ENCODE measurements at regions not wholly inside any gene's neighbourhood (a gene's known extent, or its start where the extent isn't known, plus 50 kb on each side); places are given as distances from the start of the nearest gene placed in this dataset.

- DNase-seq (ENCODE audit: low read depth in 2 of 2): no peak
Observed at GRCh38 chr13:99646866-99647595, 145.8 kb downstream of the TM9SF2 start.

DNA sequence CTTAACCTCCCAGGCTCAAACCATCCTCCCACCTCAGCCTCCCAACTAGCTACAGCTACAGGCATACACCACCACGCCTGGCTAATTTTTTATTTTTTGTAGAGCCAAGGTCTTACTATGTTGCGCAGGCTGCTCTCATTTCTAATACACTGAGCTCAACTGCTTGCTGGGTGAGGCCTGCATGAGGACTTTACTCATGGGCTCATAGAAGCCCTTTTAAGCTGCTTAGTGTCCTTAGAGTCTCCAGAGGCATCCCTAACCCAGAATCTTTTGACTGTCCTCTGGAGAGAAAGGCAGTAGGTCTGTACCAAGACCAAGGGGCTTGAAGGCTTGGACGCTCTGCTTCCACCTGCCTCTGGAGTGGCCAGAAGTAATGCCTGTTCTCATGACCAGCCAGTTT is 141.6 kb downstream of the TM9SF2 start:
- DNase-seq (ENCODE audit: low read depth in 2 of 2): no peak

DNA sequence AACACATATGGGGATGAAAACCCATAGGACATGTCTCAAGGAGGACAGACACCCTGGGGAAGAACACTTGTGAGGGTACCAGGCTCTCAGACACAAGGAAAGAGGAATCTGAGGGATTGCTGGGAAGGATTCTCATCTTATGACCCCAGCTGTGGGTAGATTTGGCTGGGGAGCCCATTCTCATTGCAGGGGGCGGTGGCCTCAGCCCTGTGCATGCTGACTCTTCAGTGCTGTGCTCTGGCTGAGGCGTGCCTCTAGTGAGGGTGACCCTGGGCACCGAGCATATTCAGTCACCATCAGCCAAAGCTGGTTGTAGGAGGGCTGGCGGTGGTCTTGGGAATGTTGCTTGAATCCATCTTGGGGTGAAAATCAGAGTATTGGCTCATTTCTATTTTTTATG is 140.7 kb downstream of the TM9SF2 start:
- no peak for DNase-seq (ENCODE audit: low read depth in 2 of 2)

- DNase-seq (ENCODE audit: low read depth in 2 of 2): no peak
Observed at GRCh38 chr13:99640260-99640659, 139.0 kb downstream of the TM9SF2 start.

GRCh38 chr13:99639126-99639525 is 137.9 kb downstream of the TM9SF2 start:
- DNase-seq (ENCODE audit: low read depth in 2 of 2): no peak

- DNase-seq (ENCODE audit: low read depth in 2 of 2): no peak
Observed at GRCh38 chr13:99636728-99637353, 135.6 kb downstream of the TM9SF2 start.

GRCh38 chr13:99636306-99636705 is 135.0 kb downstream of the TM9SF2 start:
- no peak for DNase-seq (ENCODE audit: low read depth in 2 of 2)

DNA sequence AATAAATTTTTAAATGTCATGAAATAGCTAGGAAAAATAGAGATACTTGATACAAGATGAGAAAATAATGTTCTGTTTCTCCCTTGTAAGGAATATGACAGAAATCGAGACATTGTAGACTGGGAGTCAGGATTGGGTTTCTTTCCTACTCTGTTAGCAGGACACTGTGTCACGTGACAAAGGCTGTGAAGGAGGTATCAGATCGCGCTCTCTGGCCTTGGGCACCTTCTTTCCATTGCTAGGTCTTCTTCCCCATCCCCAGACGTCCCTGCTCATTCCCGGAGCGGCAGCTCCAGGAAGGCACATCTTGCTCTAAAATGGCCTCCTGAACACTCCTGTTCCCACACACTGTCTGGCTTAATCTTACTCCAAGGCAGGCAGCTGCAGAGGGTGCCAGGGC is 133.4 kb downstream of the TM9SF2 start:
- no peak for DNase-seq (ENCODE audit: low read depth in 2 of 2)

DNA sequence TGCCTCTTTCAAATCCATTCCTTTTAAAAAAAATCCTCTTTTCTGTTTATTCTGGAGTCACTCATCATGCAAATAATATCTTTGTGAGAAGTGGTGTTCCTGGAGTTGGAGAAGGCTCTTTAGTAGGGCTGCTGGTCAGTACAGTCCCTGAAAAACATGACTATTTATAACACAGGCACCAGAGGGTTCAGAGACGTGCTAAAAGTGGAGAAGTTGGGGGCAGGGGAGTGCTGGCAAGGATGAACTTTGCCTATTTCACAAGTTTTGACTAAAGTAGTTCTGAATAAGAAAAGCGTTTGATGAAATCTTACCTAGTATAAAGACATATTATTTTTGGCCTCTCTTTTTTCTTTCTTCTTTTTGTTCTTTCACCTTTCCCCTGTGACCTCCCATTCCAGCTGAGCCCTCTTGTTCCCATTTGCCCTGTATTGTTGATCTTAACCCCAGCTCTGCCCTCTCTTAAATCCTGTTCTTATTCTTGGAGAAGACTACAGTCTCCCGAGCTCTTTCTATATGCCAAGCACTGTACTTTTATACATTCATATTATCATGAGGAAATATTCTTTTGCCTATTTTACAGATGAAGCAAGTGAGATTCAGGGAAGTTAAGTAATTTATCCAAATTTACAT is 129.1 kb downstream of the TM9SF2 start:
- DNase-seq (ENCODE audit: low read depth in 2 of 2): no peak

DNA sequence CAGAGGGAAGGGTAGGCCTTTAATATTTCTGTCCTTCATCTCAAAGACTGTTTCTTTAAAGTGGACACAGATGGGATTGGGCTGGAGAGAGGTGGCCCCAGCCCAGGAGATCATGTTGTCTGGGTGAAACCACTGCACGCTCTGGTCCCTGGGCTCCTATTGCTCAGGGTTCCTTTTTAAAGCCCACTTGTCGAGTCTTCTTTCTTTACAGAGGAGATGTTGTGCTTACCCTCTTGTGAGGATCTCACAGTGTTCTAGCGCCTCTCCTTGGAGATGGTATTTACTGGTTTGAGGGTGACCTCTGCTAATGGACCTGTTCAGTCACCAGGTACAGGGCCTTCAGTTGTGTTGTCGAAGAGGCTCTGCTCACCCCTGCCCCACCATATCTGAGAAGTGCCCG is 128.4 kb downstream of the TM9SF2 start:
- DNase-seq (ENCODE audit: low read depth in 2 of 2): no peak

GRCh38 chr13:99628442-99628841 is 127.2 kb downstream of the TM9SF2 start:
- no peak for DNase-seq (ENCODE audit: low read depth in 2 of 2)

DNA sequence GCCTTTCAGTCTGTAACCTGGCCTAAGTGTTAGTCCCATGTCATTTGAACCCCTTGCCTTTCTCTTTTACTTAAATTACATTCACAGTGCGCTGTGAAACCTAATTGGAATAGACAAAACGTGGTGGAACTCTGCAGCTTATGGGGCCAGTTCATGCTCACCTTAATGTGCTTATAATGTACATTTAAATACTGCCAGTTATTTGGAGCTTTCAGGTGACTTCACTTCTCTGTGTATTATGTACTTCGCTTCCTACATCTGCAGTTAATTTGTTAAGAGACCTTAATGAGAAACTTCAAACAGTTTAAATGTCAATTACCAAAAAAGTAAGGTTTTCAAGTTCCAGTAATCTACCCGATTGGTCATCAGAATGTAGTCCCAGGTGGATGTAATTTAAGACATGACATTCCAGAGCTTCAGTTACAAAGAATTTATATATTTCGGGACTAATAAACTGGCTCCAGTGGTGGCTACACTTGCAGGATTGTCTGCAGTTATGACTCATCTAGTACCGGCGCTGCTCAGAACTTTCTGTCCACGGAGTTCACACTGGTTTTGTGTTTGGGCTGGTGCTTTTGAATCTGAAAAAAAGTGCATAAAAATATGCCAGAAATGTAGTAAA is 125.3 kb downstream of the TM9SF2 start:
- DNase-seq (ENCODE audit: low read depth in 2 of 2): no peak

DNA sequence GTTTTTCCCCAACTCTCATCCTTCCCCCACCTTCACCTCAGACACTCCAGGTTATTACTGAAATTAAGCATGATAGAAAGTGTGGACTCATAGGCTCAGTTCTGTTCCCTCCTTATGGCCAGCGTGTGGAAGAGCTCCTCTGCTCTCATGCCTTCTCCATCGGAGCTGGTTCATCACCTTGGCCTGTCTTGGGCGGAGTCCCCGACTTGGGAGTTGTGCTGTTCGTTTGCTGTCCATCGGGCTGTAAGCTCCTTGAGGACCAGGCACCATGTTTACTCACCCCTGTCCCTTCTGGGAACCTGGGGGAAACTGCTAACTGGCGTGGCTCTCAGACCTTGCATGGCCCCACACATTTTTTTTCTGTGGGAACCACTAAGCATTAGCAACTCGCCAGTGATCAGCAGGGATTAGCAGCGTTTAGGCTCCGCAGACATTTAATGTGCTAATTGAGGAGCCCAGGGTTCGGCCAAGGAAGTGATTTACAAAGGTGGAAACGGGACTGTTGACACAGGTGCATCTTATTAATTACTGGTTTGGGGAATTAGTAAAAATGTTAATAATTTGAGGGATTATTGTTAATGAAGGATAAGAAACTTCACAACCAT is 123.8 kb downstream of the TM9SF2 start:
- DNase-seq (ENCODE audit: low read depth in 2 of 2): no peak

GRCh38 chr13:99620806-99621205 is 119.5 kb downstream of the TM9SF2 start:
- no peak for DNase-seq (ENCODE audit: low read depth in 2 of 2)

DNA sequence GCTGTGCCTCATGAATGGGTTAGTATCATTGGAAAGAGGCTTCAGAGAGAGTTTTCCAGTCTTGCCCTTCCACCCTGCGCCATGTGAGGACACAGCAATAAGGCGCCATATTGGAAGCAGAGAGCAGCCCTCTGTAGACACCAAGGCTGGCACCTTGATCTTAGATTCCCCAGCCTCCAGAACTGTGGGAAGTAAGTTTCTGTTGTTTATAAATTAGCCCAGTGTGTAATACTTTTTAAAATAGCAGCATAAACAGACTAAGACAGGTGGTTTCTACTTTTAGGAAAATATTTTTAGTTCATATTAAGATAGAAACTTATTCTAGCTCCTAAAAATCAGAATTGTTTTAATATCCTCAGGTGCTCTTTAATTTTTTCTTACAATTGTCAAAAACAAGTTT is 117.9 kb downstream of the TM9SF2 start:
- no peak for DNase-seq (ENCODE audit: low read depth in 2 of 2)

DNA sequence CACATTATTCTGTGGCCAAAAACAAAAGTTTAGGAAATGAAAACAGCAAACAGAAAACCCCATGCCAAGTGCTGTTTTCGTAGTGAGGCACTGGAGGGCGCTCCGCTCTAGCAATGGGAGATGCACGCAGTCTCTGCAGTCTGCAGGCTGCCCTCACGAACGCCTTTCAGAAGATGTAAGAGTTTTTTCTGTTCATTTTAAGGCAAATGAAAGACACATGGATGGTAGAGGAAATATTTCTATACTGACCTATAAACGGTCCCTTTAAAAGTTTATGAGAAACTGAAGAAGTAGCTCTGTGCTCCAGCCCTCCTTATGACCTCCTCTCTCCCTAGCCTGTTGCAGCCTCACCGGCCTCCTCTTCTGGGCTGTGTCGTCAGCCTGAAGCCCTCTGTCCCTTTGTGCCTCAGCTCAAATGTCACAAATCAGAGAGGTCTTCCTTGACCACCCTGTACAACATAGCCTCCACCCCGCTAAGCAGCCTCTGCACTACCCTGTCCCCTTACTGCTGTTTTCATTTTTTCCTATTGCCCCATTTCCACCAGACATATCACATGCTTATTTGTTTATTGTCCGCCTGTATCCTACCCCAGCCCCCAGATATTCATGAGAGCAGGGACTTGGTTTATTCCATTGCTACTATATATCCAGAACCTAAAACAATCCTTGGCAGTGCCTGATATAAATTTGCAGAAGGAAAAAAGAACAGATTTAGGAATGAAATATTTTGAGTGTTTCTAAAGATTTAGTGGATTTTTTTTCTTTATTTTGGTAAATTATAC is 116.4 kb downstream of the TM9SF2 start:
- DNase-seq (ENCODE audit: low read depth in 2 of 2): no peak

DNA sequence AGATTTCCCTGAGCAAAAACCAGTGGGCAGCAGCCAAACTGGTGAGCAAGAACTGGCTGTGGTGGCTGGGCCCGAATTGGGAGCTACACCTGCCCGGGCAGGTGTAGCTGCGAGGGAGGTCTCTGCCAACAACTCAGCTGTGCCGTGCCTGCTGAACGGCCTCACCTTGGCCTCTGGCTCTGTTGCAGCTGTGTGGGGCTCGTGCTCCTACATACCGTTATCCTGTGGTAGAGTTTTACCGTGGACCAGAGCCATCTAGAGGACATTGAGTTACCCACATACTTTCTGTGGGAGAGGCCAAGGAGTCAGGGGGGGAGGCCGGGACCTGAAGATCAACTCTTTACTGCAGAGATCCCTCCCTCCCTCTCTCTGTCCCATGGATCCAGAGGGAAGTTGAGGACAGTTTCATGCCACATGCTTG is 113.2 kb downstream of the TM9SF2 start:
- DNase-seq (ENCODE audit: low read depth in 2 of 2): no peak
